ENCODE measurements at regions not wholly inside any gene's neighbourhood (a gene's known extent, or its start where the extent isn't known, plus 50 kb on each side); places are given as distances from the start of the nearest gene placed in this dataset.

GRCh38 chr9:82706786-82707185 lies 356.2 kb downstream of the RASEF start:
- Mint-ChIP-seq H3K4me1 (no peaks in the 10 kb centered on the region), H3K9me3 (no peaks in the 10 kb centered on the region), H3K36me3 (ENCODE audit: low read depth) (no peaks in the 10 kb centered on the region), H3K27ac (no peak overlapping the region), H3K4me3 (no peak overlapping the region), H3K27me3 (ENCODE audit: insufficient read depth) (peaks cover 2% of the 10 kb centered on the region)
- no peaks in the 10 kb centered on the region for H3K4me1 ChIP-seq (ENCODE audit: control insufficient read depth, insufficient read depth, low read length)
- 90 to 94% methylated on average over 2 to 5 of the region's 5 CpGs for WGBS, 2 experiments (ENCODE audit: insufficient coverage in 1 of 2, insufficient read length in 1 of 2)
- no peak for TF ChIP-seq CTCF (conservative IDR thresholded peaks at IDR 0.05)
- H3K9me3 ChIP-seq (ENCODE audit: control insufficient read depth, low read length) = no peaks in the 10 kb centered on the region
- H3K9ac ChIP-seq (ENCODE audit: extremely low read depth, low read length, poor library complexity, severe bottlenecking) = no peak overlapping the region
- no peak overlapping the region for H3K4me3 ChIP-seq (ENCODE audit: low read length)
- no peaks in the 10 kb centered on the region for H3K36me3 ChIP-seq (ENCODE audit: control insufficient read depth, insufficient read depth, low read length)
- H3K27me3 ChIP-seq (ENCODE audit: control insufficient read depth, insufficient read depth, low read length, poor library complexity, severe bottlenecking) = no peaks in the 10 kb centered on the region
- DNase-seq = no peak
- H3K27ac ChIP-seq (ENCODE audit: low read depth, low read length) = no peak overlapping the region

- Histone ChIP-seq H3K4me1 (ENCODE audit: control insufficient read depth, insufficient read depth, low read length) (peaks cover 6% of the 10 kb centered on the region), H3K9me3 (ENCODE audit: control insufficient read depth, low read length) (peaks cover 20% of the 10 kb centered on the region), H3K4me3 (ENCODE audit: low read length) (no peak overlapping the region), H3K36me3 (ENCODE audit: control insufficient read depth, insufficient read depth, low read length) (no peaks in the 10 kb centered on the region), H3K9ac (ENCODE audit: extremely low read depth, low read length, poor library complexity, severe bottlenecking) (no peak overlapping the region), H3K27me3 (ENCODE audit: control insufficient read depth, insufficient read depth, low read length, poor library complexity, severe bottlenecking) (no peaks in the 10 kb centered on the region), H3K27ac (ENCODE audit: low read depth, low read length) (no peak overlapping the region)
- 57 to 88% methylated on average over 1 to 2 of the region's 2 CpGs for WGBS, 2 experiments (ENCODE audit: insufficient coverage in 1 of 2, insufficient read length in 1 of 2)
- no peak for TF ChIP-seq CTCF (conservative IDR thresholded peaks at IDR 0.05)
- H3K9me3 Mint-ChIP-seq = peaks cover 22% of the 10 kb centered on the region
- no peak overlapping the region for H3K4me3 Mint-ChIP-seq
- peaks cover 7% of the 10 kb centered on the region for H3K4me1 Mint-ChIP-seq
- no peak for DNase-seq
- H3K27ac Mint-ChIP-seq = no peak overlapping the region
- H3K36me3 Mint-ChIP-seq (ENCODE audit: low read depth) = peaks cover 7% of the 10 kb centered on the region
- H3K27me3 Mint-ChIP-seq (ENCODE audit: insufficient read depth) = no peaks in the 10 kb centered on the region
These were observed 346.1 kb downstream of the RASEF start for GRCh38 chr9:82716821-82717220.

GRCh38 chr9:82720515-82720914 lies 342.4 kb downstream of the RASEF start:
- Mint-ChIP-seq H3K27me3 (ENCODE audit: insufficient read depth) (no peaks in the 10 kb centered on the region), H3K4me3 (no peak overlapping the region), H3K27ac (no peak overlapping the region), H3K36me3 (ENCODE audit: low read depth) (no peaks in the 10 kb centered on the region), H3K9me3 (peaks cover 12% of the 10 kb centered on the region), H3K4me1 (peaks cover 15% of the 10 kb centered on the region)
- TF ChIP-seq CTCF (conservative IDR thresholded peaks at IDR 0.05) = no peak
- Histone ChIP-seq H3K36me3 (ENCODE audit: control insufficient read depth, insufficient read depth, low read length) (no peaks in the 10 kb centered on the region), H3K27me3 (ENCODE audit: control insufficient read depth, insufficient read depth, low read length, poor library complexity, severe bottlenecking) (no peaks in the 10 kb centered on the region), H3K9ac (ENCODE audit: extremely low read depth, low read length, poor library complexity, severe bottlenecking) (no peak overlapping the region), H3K9me3 (ENCODE audit: control insufficient read depth, low read length) (peaks cover 13% of the 10 kb centered on the region), H3K27ac (ENCODE audit: low read depth, low read length) (no peak overlapping the region), H3K4me1 (ENCODE audit: control insufficient read depth, insufficient read depth, low read length) (peaks cover 6% of the 10 kb centered on the region), H3K4me3 (ENCODE audit: low read length) (no peak overlapping the region)
- no peak for DNase-seq
- 83% methylated on average over 1 of the region's 1 CpG; no CpG with 5 or more reads in 1 of the 2 experiments for WGBS, 2 experiments (ENCODE audit: insufficient coverage in 1 of 2, insufficient read length in 1 of 2)
